ENCODE measurements at regions not wholly inside any gene's neighbourhood (a gene's known extent, or its start where the extent isn't known, plus 50 kb on each side); places are given as distances from the start of the nearest gene placed in this dataset.

DNA sequence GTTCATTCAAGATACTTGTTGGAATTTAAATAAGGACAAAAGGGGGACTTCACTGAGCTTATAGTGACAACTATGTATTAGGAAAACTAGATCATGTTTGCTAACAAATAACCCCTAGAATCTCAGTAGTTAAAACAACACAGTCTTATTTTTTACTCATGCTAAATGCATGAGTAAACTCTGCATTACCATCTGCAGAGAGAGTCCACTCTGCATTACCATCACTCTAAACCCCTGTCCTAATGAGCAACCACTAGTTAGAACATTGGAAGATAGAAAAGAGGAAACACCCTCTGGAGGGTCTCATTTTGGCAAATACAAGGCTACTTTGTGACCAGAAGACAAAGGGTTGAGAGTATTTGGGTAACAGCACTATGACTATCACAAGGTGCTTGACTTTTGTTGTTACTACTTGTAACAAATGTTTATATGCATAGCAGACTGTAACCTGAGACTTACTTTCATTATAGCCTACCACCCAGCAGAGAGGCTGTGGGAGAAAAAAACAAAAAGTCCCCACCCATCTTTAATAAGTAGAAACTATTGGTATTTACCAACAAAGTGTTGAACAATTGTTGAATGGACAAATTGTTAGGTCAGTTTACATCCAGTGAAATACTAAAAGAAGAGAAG is 99.1 kb downstream of the OXSM start:
- TF ChIP-seq, protein P1, sequence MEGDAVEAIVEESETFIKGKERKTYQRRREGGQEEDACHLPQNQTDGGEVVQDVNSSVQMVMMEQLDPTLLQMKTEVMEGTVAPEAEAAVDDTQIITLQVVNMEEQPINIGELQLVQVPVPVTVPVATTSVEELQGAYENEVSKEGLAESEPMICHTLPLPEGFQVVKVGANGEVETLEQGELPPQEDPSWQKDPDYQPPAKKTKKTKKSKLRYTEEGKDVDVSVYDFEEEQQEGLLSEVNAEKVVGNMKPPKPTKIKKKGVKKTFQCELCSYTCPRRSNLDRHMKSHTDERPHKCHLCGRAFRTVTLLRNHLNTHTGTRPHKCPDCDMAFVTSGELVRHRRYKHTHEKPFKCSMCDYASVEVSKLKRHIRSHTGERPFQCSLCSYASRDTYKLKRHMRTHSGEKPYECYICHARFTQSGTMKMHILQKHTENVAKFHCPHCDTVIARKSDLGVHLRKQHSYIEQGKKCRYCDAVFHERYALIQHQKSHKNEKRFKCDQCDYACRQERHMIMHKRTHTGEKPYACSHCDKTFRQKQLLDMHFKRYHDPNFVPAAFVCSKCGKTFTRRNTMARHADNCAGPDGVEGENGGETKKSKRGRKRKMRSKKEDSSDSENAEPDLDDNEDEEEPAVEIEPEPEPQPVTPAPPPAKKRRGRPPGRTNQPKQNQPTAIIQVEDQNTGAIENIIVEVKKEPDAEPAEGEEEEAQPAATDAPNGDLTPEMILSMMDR (IDR thresholded peaks at IDR 0.05; ENCODE audit: low read depth, low read length): no peak
- TF ChIP-seq EZH2phosphoT487 (IDR thresholded peaks at IDR 0.05; ENCODE audit: low read depth): no peak

Data from OCI-LY3 (cell line).